ENCODE measurements at regions not wholly inside any gene's neighbourhood (a gene's known extent, or its start where the extent isn't known, plus 50 kb on each side); places are given as distances from the start of the nearest gene placed in this dataset.

- TF ChIP-seq, protein P1, sequence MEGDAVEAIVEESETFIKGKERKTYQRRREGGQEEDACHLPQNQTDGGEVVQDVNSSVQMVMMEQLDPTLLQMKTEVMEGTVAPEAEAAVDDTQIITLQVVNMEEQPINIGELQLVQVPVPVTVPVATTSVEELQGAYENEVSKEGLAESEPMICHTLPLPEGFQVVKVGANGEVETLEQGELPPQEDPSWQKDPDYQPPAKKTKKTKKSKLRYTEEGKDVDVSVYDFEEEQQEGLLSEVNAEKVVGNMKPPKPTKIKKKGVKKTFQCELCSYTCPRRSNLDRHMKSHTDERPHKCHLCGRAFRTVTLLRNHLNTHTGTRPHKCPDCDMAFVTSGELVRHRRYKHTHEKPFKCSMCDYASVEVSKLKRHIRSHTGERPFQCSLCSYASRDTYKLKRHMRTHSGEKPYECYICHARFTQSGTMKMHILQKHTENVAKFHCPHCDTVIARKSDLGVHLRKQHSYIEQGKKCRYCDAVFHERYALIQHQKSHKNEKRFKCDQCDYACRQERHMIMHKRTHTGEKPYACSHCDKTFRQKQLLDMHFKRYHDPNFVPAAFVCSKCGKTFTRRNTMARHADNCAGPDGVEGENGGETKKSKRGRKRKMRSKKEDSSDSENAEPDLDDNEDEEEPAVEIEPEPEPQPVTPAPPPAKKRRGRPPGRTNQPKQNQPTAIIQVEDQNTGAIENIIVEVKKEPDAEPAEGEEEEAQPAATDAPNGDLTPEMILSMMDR (IDR thresholded peaks at IDR 0.05): no peak
- TF ChIP-seq POLR2A (IDR thresholded peaks at IDR 0.05): no peak
Observed at GRCh38 chr17:36714789-36715188, 113.4 kb downstream of the MRM1 start.

All from Peyer's patch (tissue), 4 donors.